ENCODE measurements at regions not wholly inside any gene's neighbourhood (a gene's known extent, or its start where the extent isn't known, plus 50 kb on each side); places are given as distances from the start of the nearest gene placed in this dataset.
"Not testable (repeated sequence)": the region's sequence is repeated elsewhere in the genome, so short reads cannot be mapped to it uniquely, and the experiment has no call there.

DNA sequence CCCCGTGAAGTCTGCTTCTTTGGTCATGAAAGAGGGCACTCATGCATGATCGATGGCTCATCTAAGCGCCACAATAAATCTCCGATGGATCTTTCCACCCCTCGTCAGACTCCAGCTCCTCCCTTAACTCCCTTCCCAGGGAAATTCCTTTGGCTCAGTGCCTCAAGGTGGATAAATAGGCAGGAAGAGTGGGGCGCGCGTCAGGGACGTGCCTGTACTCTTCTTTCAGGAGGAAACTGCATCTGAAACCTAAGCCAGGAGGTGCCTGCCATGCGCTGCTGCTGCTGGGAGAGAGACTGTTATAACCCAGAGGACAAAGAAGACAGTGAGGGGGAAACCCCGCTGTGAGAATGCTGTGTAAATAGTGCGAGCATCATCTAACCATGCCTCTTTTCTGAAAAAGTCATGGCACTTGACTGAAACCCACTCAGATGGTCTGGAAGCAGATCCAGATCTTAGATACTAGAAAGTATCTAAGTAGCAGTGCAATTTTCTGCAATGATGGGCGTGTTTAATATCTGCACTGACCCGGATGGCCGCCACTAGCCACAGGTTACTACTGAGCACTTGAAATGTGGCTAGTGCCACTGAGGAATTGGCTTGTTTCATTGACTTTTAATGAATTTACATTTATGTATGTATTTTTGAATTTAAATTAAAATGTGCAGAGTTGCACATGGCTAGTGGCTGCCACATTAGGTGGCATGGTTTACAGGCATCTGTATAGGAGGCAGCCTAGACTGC lies 120.3 kb upstream of the BASP1 start:
- TF ChIP-seq, protein P1, sequence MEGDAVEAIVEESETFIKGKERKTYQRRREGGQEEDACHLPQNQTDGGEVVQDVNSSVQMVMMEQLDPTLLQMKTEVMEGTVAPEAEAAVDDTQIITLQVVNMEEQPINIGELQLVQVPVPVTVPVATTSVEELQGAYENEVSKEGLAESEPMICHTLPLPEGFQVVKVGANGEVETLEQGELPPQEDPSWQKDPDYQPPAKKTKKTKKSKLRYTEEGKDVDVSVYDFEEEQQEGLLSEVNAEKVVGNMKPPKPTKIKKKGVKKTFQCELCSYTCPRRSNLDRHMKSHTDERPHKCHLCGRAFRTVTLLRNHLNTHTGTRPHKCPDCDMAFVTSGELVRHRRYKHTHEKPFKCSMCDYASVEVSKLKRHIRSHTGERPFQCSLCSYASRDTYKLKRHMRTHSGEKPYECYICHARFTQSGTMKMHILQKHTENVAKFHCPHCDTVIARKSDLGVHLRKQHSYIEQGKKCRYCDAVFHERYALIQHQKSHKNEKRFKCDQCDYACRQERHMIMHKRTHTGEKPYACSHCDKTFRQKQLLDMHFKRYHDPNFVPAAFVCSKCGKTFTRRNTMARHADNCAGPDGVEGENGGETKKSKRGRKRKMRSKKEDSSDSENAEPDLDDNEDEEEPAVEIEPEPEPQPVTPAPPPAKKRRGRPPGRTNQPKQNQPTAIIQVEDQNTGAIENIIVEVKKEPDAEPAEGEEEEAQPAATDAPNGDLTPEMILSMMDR (IDR thresholded peaks at IDR 0.05) = no peak
- Mint-ChIP-seq H3K9me3 (no peaks in the 10 kb centered on the region), H3K36me3 (ENCODE audit: low read depth) (no peaks in the 10 kb centered on the region), H3K4me1 (ENCODE audit: low read depth) (peaks cover 6% of the 10 kb centered on the region; the same call in 1 of the 2 replicates), H3K4me3 (no peak overlapping the region), H3K27me3 (ENCODE audit: insufficient read depth) (no peaks in the 10 kb centered on the region), H3K27ac (no peak overlapping the region)
- DNase-seq = no peak

DNA sequence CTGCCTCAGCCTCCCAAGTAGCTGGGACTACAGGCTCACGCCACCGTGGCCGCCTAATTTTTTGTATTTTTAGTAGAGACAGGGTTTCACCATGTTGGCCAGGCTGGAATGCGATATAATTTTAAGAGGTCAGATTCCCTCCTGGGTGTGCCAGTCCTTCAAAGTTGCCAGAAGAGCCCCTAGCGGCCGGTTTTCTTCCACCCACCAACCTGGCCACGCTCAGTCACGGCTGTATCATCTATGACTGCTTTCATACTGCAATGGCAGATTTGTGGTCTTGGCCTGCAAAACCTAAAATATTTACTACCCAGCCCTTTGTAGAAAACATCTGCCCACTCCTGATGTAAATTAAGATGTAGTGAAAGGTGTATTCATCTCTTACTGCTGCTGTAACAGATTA lies 117.5 kb upstream of the BASP1 start:
- no peaks in the 10 kb centered on the region for H3K9me3 Mint-ChIP-seq
- no peaks in the 10 kb centered on the region for H3K36me3 Mint-ChIP-seq (ENCODE audit: low read depth)
- H3K4me3 Mint-ChIP-seq = no peak overlapping the region
- DNase-seq = no peak
- H3K27ac Mint-ChIP-seq = no peak overlapping the region
- TF ChIP-seq, protein P1 (IDR thresholded peaks at IDR 0.05) = no peak
- H3K4me1 Mint-ChIP-seq (ENCODE audit: low read depth) = peaks cover 13% of the 10 kb centered on the region
- H3K27me3 Mint-ChIP-seq (ENCODE audit: insufficient read depth) = no peaks in the 10 kb centered on the region; the same call in 1 of the 2 replicates

DNA sequence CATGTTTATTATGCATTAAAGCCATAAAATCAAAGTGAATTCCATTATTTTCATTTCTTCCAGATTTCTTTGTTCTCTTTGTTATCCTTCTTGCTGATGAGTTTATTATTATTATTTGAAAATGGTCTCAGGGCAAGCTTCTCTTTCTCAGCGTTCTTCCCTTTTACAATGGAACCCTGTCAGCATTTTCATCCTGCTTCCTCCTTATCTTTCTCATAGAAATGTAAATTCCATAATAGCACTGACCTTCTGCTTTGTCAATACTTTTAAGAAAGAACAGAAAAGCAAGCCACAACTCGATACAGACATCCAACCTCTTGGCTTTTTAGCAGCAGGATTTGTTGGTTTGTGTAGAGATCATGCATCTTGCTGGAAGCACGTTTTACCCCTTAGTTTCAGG lies 114.0 kb upstream of the BASP1 start:
- Mint-ChIP-seq H3K36me3 (ENCODE audit: low read depth) (no peaks in the 10 kb centered on the region), H3K4me3 (no peak overlapping the region), H3K4me1 (ENCODE audit: low read depth) (peaks cover 31% of the 10 kb centered on the region), H3K27ac (no peak overlapping the region), H3K27me3 (ENCODE audit: insufficient read depth) (no peaks in the 10 kb centered on the region; the same call in 1 of the 2 replicates), H3K9me3 (no peaks in the 10 kb centered on the region)
- DNase-seq = no peak
- TF ChIP-seq, protein P1 (IDR thresholded peaks at IDR 0.05) = no peak

DNA sequence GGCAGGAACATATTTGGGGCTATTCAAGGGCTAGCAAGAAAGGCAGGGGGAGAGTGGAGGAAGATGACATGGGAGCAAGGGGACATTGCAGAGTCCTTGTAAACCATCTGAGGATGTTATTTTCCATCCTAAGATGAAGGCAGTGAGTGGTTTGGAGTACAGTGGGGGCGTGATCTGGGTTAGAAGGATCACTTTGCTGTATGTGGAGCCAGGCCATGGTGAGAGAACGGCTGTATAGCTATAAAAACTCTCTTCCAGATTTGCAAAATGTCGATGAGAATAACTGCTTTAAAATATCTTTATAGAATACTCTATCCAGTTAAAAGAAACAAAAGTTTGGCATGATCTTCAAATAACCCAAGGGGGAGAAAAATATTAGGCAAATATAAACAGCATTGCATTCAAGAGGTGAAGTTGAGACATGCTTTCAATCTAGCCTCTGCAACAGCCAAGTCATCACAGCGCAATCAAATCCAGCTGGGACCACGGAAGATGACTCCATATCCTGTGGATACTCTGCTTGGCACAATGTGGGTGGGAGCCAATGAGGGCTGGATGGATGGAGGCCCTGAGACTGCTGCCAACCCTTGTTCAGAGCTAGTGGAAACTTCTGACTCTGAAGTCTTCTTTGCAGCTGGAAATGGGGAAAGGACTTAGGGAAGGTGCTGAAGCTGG lies 111.5 kb upstream of the BASP1 start:
- Mint-ChIP-seq H3K9me3 (no peaks in the 10 kb centered on the region), H3K4me3 (peak overlapping the region; percentile 56), H3K27ac (peak overlapping the region; percentile 85), H3K4me1 (ENCODE audit: low read depth) (peaks cover 37% of the 10 kb centered on the region), H3K36me3 (ENCODE audit: low read depth) (no peaks in the 10 kb centered on the region), H3K27me3 (ENCODE audit: insufficient read depth) (no peaks in the 10 kb centered on the region; the same call in 1 of the 2 replicates)
- DNase-seq = peak; percentile 74
- TF ChIP-seq, protein P1 (IDR thresholded peaks at IDR 0.05) = no peak

DNA sequence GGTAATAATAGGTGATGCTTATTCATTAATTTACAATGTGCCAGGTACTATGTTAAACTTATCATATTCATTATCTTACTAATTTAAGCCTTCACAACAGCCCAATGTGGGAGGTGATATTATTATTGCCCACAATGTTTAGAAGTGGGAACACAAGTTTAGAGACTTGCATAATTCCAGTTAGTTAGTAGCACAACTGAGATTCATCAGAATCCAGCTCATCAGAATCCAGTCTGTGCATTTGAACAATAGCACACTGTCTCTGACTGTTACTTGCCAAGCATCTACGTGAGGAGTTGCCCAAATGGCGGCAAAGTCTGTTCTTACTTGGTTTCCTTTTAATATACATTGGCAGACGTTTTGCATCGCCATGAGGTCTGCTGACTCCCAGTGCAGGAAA lies 110.9 kb upstream of the BASP1 start:
- peak overlapping the region; percentile 85 for H3K27ac Mint-ChIP-seq
- no peaks in the 10 kb centered on the region for H3K9me3 Mint-ChIP-seq
- no peak for DNase-seq
- no peak overlapping the region; the same call in 1 of the 2 replicates for H3K4me3 Mint-ChIP-seq
- TF ChIP-seq, protein P1 (IDR thresholded peaks at IDR 0.05) = no peak
- no peaks in the 10 kb centered on the region for H3K36me3 Mint-ChIP-seq (ENCODE audit: low read depth)
- H3K4me1 Mint-ChIP-seq (ENCODE audit: low read depth) = peaks cover 37% of the 10 kb centered on the region
- no peaks in the 10 kb centered on the region; the same call in 1 of the 2 replicates for H3K27me3 Mint-ChIP-seq (ENCODE audit: insufficient read depth)

DNA sequence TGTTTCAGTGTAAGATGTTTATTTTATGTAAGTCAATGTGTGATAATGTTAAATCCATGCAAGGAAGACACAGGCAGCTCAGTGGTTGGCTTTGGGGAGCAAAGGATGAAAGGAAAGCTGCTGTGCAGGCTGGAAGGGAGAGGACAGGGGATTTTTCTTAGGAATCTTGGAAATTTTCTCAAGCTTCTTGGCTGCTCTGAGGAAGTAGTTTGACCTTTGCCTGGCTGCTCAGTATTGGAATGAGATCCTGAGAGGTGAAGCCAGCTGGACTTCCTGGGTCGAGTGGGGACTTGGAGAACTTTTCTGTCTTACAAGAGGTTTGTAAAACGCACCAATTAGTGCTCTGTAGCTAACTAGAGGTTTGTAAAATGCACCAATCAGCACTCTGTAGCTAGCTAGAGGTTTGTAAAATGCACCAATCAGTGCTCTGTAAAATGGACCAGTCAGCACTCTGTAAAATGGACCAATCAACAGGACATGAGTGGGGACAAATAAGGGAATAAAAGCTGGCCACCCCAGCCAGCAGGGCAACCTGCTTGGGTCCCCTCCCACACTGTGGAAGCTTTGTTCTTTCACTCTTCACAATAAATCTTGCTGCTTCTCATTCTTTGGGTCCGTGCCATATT lies 105.2 kb upstream of the BASP1 start:
- DNase-seq = not testable (repeated sequence)
- peak overlapping the region; percentile 87 for H3K27ac Mint-ChIP-seq

More for the DNA sequence above, 105.2 kb upstream of the BASP1 start:
- H3K4me3 Mint-ChIP-seq; H3K9me3 Mint-ChIP-seq; H3K36me3 Mint-ChIP-seq (ENCODE audit: low read depth); H3K27me3 Mint-ChIP-seq (ENCODE audit: insufficient read depth): not testable (repeated sequence)
- peaks cover 54% of the 10 kb centered on the region for H3K4me1 Mint-ChIP-seq (ENCODE audit: low read depth)
